ENCODE measurements at regions not wholly inside any gene's neighbourhood (a gene's known extent, or its start where the extent isn't known, plus 50 kb on each side); places are given as distances from the start of the nearest gene placed in this dataset.

- no peak for TF ChIP-seq E2F5 (CRISPR knock-in tag; IDR thresholded peaks at IDR 0.05)
- no peak for TF ChIP-seq CTCF (IDR thresholded peaks at IDR 0.05)
- TF ChIP-seq NR2C2 (CRISPR knock-in tag; IDR thresholded peaks at IDR 0.05): no peak
- TF ChIP-seq PREB (CRISPR knock-in tag; IDR thresholded peaks at IDR 0.05; ENCODE audit: borderline replicate concordance): no peak
- TF ChIP-seq ZNF512 (CRISPR knock-in tag; IDR thresholded peaks at IDR 0.05; ENCODE audit: borderline replicate concordance): no peak
- TF ChIP-seq E2F4 (CRISPR knock-in tag; IDR thresholded peaks at IDR 0.05; ENCODE audit: borderline replicate concordance, low read depth): no peak
- TF ChIP-seq NFE2L1 (CRISPR knock-in tag; IDR thresholded peaks at IDR 0.05): no peak
- no peak for TF ChIP-seq SP1 (CRISPR knock-in tag; conservative IDR thresholded peaks at IDR 0.05)
Measured at GRCh38 chr9:88897081-88897480, 94.2 kb upstream of the S1PR3 start.

Data from WTC11 (cell line).